Adrenal gland (tissue), 9 donors: ENCODE measurements at regions not wholly inside any gene's neighbourhood (a gene's known extent, or its start where the extent isn't known, plus 50 kb on each side); places are given as distances from the start of the nearest gene placed in this dataset.

Source experiments
- DNase-seq, 7 donors: peaks; one replicate each; pipeline ENCODE4 v3.0.0-alpha.2; 2019 to 2020
- H3K27ac ChIP-seq, 5 donors: fragments of 200-600 bp; sonication (generic) in 4 of 5; 1 replicate in 3 of 5; 2 replicates in 2 of 5; pipeline versions ENCODE4 v1.5.1 to v1.8.0; 2016 to 2020; ENCODE audit warnings: mild to moderate bottlenecking in 1 of 5
- H3K27me3 ChIP-seq: fragments of 200-600 bp; 2 replicates; pipeline ENCODE4 v1.8.0; 2021
- H3K36me3 ChIP-seq, 2 donors: fragments of 200-600 bp; replicated peaks in 1 of 2; 1 replicate in 1 of 2; 2 replicates in 1 of 2; pipeline versions ENCODE4 v1.5.1 to v1.8.0; 2018 to 2022
- H3K4me1 ChIP-seq, 2 donors: fragments of 200-600 bp; replicated peaks in 1 of 2; 1 replicate in 1 of 2; 2 replicates in 1 of 2; pipeline versions ENCODE4 v1.5.1 to v1.8.0; 2018 to 2021
- H3K4me3 ChIP-seq, 4 donors: fragments of 200-600 bp; sonication (generic) in 3 of 4; one replicate each; pipeline ENCODE4 v1.5.1; 2016 to 2018
- H3K9me3 ChIP-seq, 3 donors: fragments of 200-600 bp; sonication (generic) in 1 of 3; replicated peaks in 1 of 3; 1 replicate in 2 of 3; 2 replicates in 1 of 3; pipeline versions ENCODE4 v1.5.1 to v1.8.0; 2016 to 2021
- CTCF ChIP-seq, 6 experiments: fragments of 450-650 bp in 4 of 6; fragments of 200-600 bp in 2 of 6; sonication (generic) in 1 of 6; IDR thresholded peaks; 1 replicate in 5 of 6; 2 replicates in 1 of 6; pipeline versions ENCODE4 v1.5.1 to v1.8.0; 2016 to 2021; ENCODE audit warnings: antibody characterized with exemption in 6 of 6, mild to moderate bottlenecking in 2 of 6, moderate library complexity in 1 of 6
- POLR2A ChIP-seq, 2 donors: fragments of 450-650 bp; IDR thresholded peaks; one replicate each; pipeline ENCODE4 v1.6.1; 2017; ENCODE audit warnings: antibody characterized with exemption in 2 of 2, mild to moderate bottlenecking in 2 of 2, moderate library complexity in 1 of 2
- WGBS, 4 donors: extraction: QIAGEN DNeasy Blood & Tissue Kit in 2 of 4; methylation state at CpG; one replicate each; pipeline versions ENCODE4 v1.1.5 to v1.1.7; 2013 to 2017; 5-methylcytosine and 5-hydroxymethylcytosine counted together
- intact Hi-C, 2 donors: fragments of 100-400 bp; cut with DNase I; formaldehyde crosslinking; loops; one replicate each; pipeline versions ENCODE4 v1.14.1 to v1.15.0; 2022 to 2023
- donor health status: healthy with polysubstance abuse.
- donor health status: Bipolar disorder and iron deficiency.
- donor health status: DM: yes; HTN: yes; CAD: no.
- donor health status: DM: no; HTN: no; CAD: no.
- donor health status: DM: no; HTN: no; CAD: no.

- Histone ChIP-seq H3K36me3 (no peaks in the 10 kb centered on the region), H3K4me3 (no peak overlapping the region), H3K27ac (no peak overlapping the region), H3K9me3 (no peaks in the 10 kb centered on the region), H3K27me3 (no peaks in the 10 kb centered on the region), H3K4me1 (no peaks in the 10 kb centered on the region)
- WGBS, 4 donors, result 78 to 89% (median 85%) methylated on average over 3 of the region's 3 CpGs
- intact Hi-C loops, result no loop called here
- no peak for DNase-seq
- no peak for TF ChIP-seq CTCF (IDR thresholded peaks at IDR 0.05)
- no peak for TF ChIP-seq POLR2A (IDR thresholded peaks at IDR 0.05)
Measured at GRCh38 chr4:160980091-160980490, 1183.7 kb downstream of the FSTL5 start.

GRCh38 chr4:160981083-160981482 is 1182.7 kb downstream of the FSTL5 start:
- no peaks in the 10 kb centered on the region for H3K36me3 ChIP-seq
- no peaks in the 10 kb centered on the region for H3K4me1 ChIP-seq
- H3K27ac ChIP-seq, result no peak overlapping the region
- H3K4me3 ChIP-seq, result no peak overlapping the region
- no peaks in the 10 kb centered on the region for H3K9me3 ChIP-seq
- TF ChIP-seq CTCF (IDR thresholded peaks at IDR 0.05), result no peak
- TF ChIP-seq POLR2A (IDR thresholded peaks at IDR 0.05), result no peak
- intact Hi-C loops, result no loop called here
- H3K27me3 ChIP-seq, result no peaks in the 10 kb centered on the region
- WGBS, 4 donors, result 59 to 78% (median 70%) methylated on average over 2 of the region's 2 CpGs
- DNase-seq, result no peak

- no peaks in the 10 kb centered on the region for H3K9me3 ChIP-seq
- H3K36me3 ChIP-seq, result no peaks in the 10 kb centered on the region
- H3K4me3 ChIP-seq, result no peak overlapping the region
- H3K4me1 ChIP-seq, result no peaks in the 10 kb centered on the region
- no peaks in the 10 kb centered on the region for H3K27me3 ChIP-seq
- H3K27ac ChIP-seq, result no peak overlapping the region
- TF ChIP-seq POLR2A (IDR thresholded peaks at IDR 0.05) (no peak), CTCF (IDR thresholded peaks at IDR 0.05) (no peak)
- intact Hi-C loops, result no loop called here
- 77 to 91% (median 85%) methylated on average over 9 of the region's 9 CpGs for WGBS, 4 donors
- no peak for DNase-seq
Measured at GRCh38 chr4:160983035-160983434, 1180.8 kb downstream of the FSTL5 start.

GRCh38 chr4:161002386-161002785 is 1161.4 kb downstream of the FSTL5 start:
- Histone ChIP-seq H3K27ac (no peak overlapping the region), H3K36me3 (no peaks in the 10 kb centered on the region), H3K4me1 (no peaks in the 10 kb centered on the region), H3K4me3 (no peak overlapping the region), H3K27me3 (no peaks in the 10 kb centered on the region), H3K9me3 (no peaks in the 10 kb centered on the region)
- TF ChIP-seq CTCF (IDR thresholded peaks at IDR 0.05) (no peak), POLR2A (IDR thresholded peaks at IDR 0.05) (no peak)
- no peak for DNase-seq
- 78 to 88% (median 83%) methylated on average over 8 of the region's 8 CpGs for WGBS, 4 donors
- intact Hi-C loops, result no loop called here
